ENCODE measurements at regions not wholly inside any gene's neighbourhood (a gene's known extent, or its start where the extent isn't known, plus 50 kb on each side); places are given as distances from the start of the nearest gene placed in this dataset.
"Not testable (repeated sequence)": the region's sequence is repeated elsewhere in the genome, so short reads cannot be mapped to it uniquely, and the experiment has no call there.

- no peak overlapping the region for H3K4me2 ChIP-seq
- H2AFZ ChIP-seq (ENCODE audit: low read depth): no peak overlapping the region
- H3K27ac ChIP-seq (ENCODE audit: low read depth in 2 of 2, low read length in 1 of 2): no peak overlapping the region
- H3K79me2 ChIP-seq (ENCODE audit: insufficient read depth): no peaks in the 10 kb centered on the region
- no peak for TF ChIP-seq MEF2A (IDR thresholded peaks at IDR 0.05; ENCODE audit: borderline replicate concordance, low read depth)
- no peak for TF ChIP-seq RCOR1 (IDR thresholded peaks at IDR 0.05; ENCODE audit: low read length)
- no peak for TF ChIP-seq FOXM1 (IDR thresholded peaks at IDR 0.05; ENCODE audit: low read depth)
- no peak for TF ChIP-seq TAF1 (IDR thresholded peaks at IDR 0.05; ENCODE audit: borderline replicate concordance, low read depth, low read length)
- no peak for TF ChIP-seq EZH2phosphoT487 (IDR thresholded peaks at IDR 0.05; ENCODE audit: borderline replicate concordance, low read depth)
- TF ChIP-seq ZBTB33 (IDR thresholded peaks at IDR 0.05; ENCODE audit: borderline replicate concordance, low read depth): no peak
- no peaks in the 10 kb centered on the region for H3K27me3 ChIP-seq (ENCODE audit: insufficient read depth)
- POLR2A ChIA-PET: no interaction called here
- no peaks in the 10 kb centered on the region for H4K20me1 ChIP-seq (ENCODE audit: insufficient read depth)
- H3K9me2 ChIP-seq: no peaks in the 10 kb centered on the region
- CTCF ChIA-PET: no interaction called here
- H3K9me3 ChIP-seq: no peaks in the 10 kb centered on the region
- H3K4me3 ChIP-seq (ENCODE audit: low read depth in 2 of 2, low read length in 1 of 2): no peak overlapping the region
- no peaks in the 10 kb centered on the region for H3F3A ChIP-seq (replicated peaks; ENCODE audit: insufficient read depth)
- WGBS (ENCODE audit: low lambda C conversion rate): 43% methylated on average over 30 of the region's 33 CpGs
- DNase-seq: peak; percentile 1
- no peaks in the 10 kb centered on the region for H3K36me3 ChIP-seq (replicated peaks in 1 of 2; ENCODE audit: control insufficient read depth in 1 of 2, insufficient read depth in 2 of 2, low read length in 1 of 2)
- no peaks in the 10 kb centered on the region for H3K4me1 ChIP-seq (ENCODE audit: control insufficient read depth in 1 of 2, insufficient read depth in 2 of 2, low read depth in 1 of 2, low read length in 1 of 2)
- H3K9ac ChIP-seq: no peak overlapping the region
Observed at GRCh38 chr20:29750268-29750899, 1507.1 kb upstream of the DEFB115 start.

GRCh38 chr20:29752644-29753425, 1504.6 kb upstream of the DEFB115 start:
- H4K20me1 ChIP-seq (ENCODE audit: insufficient read depth); H3K4me2 ChIP-seq; H3K4me3 ChIP-seq (ENCODE audit: low read depth in 2 of 2, low read length in 1 of 2); H3K79me2 ChIP-seq (ENCODE audit: insufficient read depth); POLR2A ChIA-PET; H3K27me3 ChIP-seq (ENCODE audit: insufficient read depth); H3K4me1 ChIP-seq (ENCODE audit: control insufficient read depth in 1 of 2, insufficient read depth in 2 of 2, low read depth in 1 of 2, low read length in 1 of 2); H3K9me2 ChIP-seq; H3K36me3 ChIP-seq (replicated peaks in 1 of 2; ENCODE audit: control insufficient read depth in 1 of 2, insufficient read depth in 2 of 2, low read length in 1 of 2); H3F3A ChIP-seq (replicated peaks; ENCODE audit: insufficient read depth); H3K9ac ChIP-seq; CTCF ChIA-PET; H3K27ac ChIP-seq (ENCODE audit: low read depth in 2 of 2, low read length in 1 of 2); H3K9me3 ChIP-seq: not testable (repeated sequence)
- peak; percentile 4 for DNase-seq
- H2AFZ ChIP-seq (ENCODE audit: low read depth): 0 out of 2 replicates have a peak overlapping the region, but pooled peaks have one; percentile 29
- WGBS (ENCODE audit: low lambda C conversion rate): 33% methylated on average over 22 of the region's 24 CpGs

- 0 out of 2 replicates have a peak overlapping the region, but pooled peaks have one; percentile 29 for H2AFZ ChIP-seq (ENCODE audit: low read depth)
- H3K9ac ChIP-seq; H3K36me3 ChIP-seq (replicated peaks in 1 of 2; ENCODE audit: control insufficient read depth in 1 of 2, insufficient read depth in 2 of 2, low read length in 1 of 2); H3K9me3 ChIP-seq; H3K4me3 ChIP-seq (ENCODE audit: low read depth in 2 of 2, low read length in 1 of 2); H3F3A ChIP-seq (replicated peaks; ENCODE audit: insufficient read depth); H3K9me2 ChIP-seq; H4K20me1 ChIP-seq (ENCODE audit: insufficient read depth); H3K4me1 ChIP-seq (ENCODE audit: control insufficient read depth in 1 of 2, insufficient read depth in 2 of 2, low read depth in 1 of 2, low read length in 1 of 2); H3K27me3 ChIP-seq (ENCODE audit: insufficient read depth); CTCF ChIA-PET; H3K27ac ChIP-seq (ENCODE audit: low read depth in 2 of 2, low read length in 1 of 2); POLR2A ChIA-PET; H3K4me2 ChIP-seq; H3K79me2 ChIP-seq (ENCODE audit: insufficient read depth): not testable (repeated sequence)
- 31% methylated on average over 15 of the region's 15 CpGs for WGBS (ENCODE audit: low lambda C conversion rate)
- DNase-seq: peak; percentile 44
- TF ChIP-seq PBX3 (IDR thresholded peaks at IDR 0.05): peak; percentile 31; the same call in 1 of the 2 replicates
- TF ChIP-seq CTCF (IDR thresholded peaks at IDR 0.05): peak; percentile 42
- TF ChIP-seq RAD21 (IDR thresholded peaks at IDR 0.05; ENCODE audit: low read length): peak; percentile 61
Observed at GRCh38 chr20:29753426-29753746, 1504.1 kb upstream of the DEFB115 start.

- WGBS (ENCODE audit: low lambda C conversion rate): 41% methylated on average over 16 of the region's 19 CpGs
- POLR2A ChIA-PET: not testable (repeated sequence)
Observed at GRCh38 chr20:29753879-29754278, 1503.6 kb upstream of the DEFB115 start.

More at GRCh38 chr20:29753879-29754278, 1503.6 kb upstream of the DEFB115 start:
- DNase-seq; H3K4me1 ChIP-seq (ENCODE audit: control insufficient read depth in 1 of 2, insufficient read depth in 2 of 2, low read depth in 1 of 2, low read length in 1 of 2); H3K4me3 ChIP-seq (ENCODE audit: low read depth in 2 of 2, low read length in 1 of 2); H3K9me2 ChIP-seq; H3K27ac ChIP-seq (ENCODE audit: low read depth in 2 of 2, low read length in 1 of 2); H3K9ac ChIP-seq; H3K36me3 ChIP-seq (replicated peaks in 1 of 2; ENCODE audit: control insufficient read depth in 1 of 2, insufficient read depth in 2 of 2, low read length in 1 of 2); CTCF ChIA-PET; H2AFZ ChIP-seq (ENCODE audit: low read depth); H3K4me2 ChIP-seq; H3K79me2 ChIP-seq (ENCODE audit: insufficient read depth); H3K9me3 ChIP-seq; H3F3A ChIP-seq (replicated peaks; ENCODE audit: insufficient read depth); H4K20me1 ChIP-seq (ENCODE audit: insufficient read depth); H3K27me3 ChIP-seq (ENCODE audit: insufficient read depth): not testable (repeated sequence)
